ENCODE measurements at regions not wholly inside any gene's neighbourhood (a gene's known extent, or its start where the extent isn't known, plus 50 kb on each side); places are given as distances from the start of the nearest gene placed in this dataset.

- Mint-ChIP-seq H3K27me3 (peaks cover 17% of the 10 kb centered on the region), H3K4me3 (no peak overlapping the region), H3K4me1 (no peaks in the 10 kb centered on the region), H3K27ac (no peak overlapping the region), H3K36me3 (ENCODE audit: low read depth) (no peaks in the 10 kb centered on the region)
- H3K9me3 ChIP-seq (ENCODE audit: control insufficient read depth, low read length, poor library complexity, severe bottlenecking): no peaks in the 10 kb centered on the region
- no peak for ATAC-seq
- DNase-seq: no peak
Measured at GRCh38 chr1:182185842-182186756, 124.6 kb upstream of the ZNF648 start.

GRCh38 chr1:182185136-182185535, 123.6 kb upstream of the ZNF648 start:
- Mint-ChIP-seq H3K4me3 (no peak overlapping the region), H3K27me3 (peaks cover 15% of the 10 kb centered on the region), H3K36me3 (ENCODE audit: low read depth) (no peaks in the 10 kb centered on the region), H3K4me1 (no peaks in the 10 kb centered on the region), H3K27ac (no peak overlapping the region)
- DNase-seq (no peak), ATAC-seq (no peak)
- H3K9me3 ChIP-seq (ENCODE audit: control insufficient read depth, low read length, poor library complexity, severe bottlenecking): no peaks in the 10 kb centered on the region

GRCh38 chr1:182183606-182184005, 122.1 kb upstream of the ZNF648 start:
- Mint-ChIP-seq H3K4me1 (no peaks in the 10 kb centered on the region), H3K36me3 (ENCODE audit: low read depth) (no peaks in the 10 kb centered on the region), H3K4me3 (no peak overlapping the region), H3K27ac (no peak overlapping the region), H3K27me3 (peaks cover 11% of the 10 kb centered on the region)
- DNase-seq: no peak
- ATAC-seq: no peak
- H3K9me3 ChIP-seq (ENCODE audit: control insufficient read depth, low read length, poor library complexity, severe bottlenecking): no peaks in the 10 kb centered on the region

- no peaks in the 10 kb centered on the region for H3K36me3 Mint-ChIP-seq (ENCODE audit: low read depth)
- DNase-seq (no peak), ATAC-seq (no peak)
- H3K4me1 Mint-ChIP-seq: no peaks in the 10 kb centered on the region
- H3K9me3 ChIP-seq (ENCODE audit: control insufficient read depth, low read length, poor library complexity, severe bottlenecking): no peaks in the 10 kb centered on the region
- no peak overlapping the region for H3K27ac Mint-ChIP-seq
- H3K27me3 Mint-ChIP-seq: peaks cover 11% of the 10 kb centered on the region
- H3K4me3 Mint-ChIP-seq: no peak overlapping the region
Measured at GRCh38 chr1:182182311-182182710, 120.8 kb upstream of the ZNF648 start.

- ATAC-seq: no peak
- no peak overlapping the region for H3K27ac Mint-ChIP-seq
- no peaks in the 10 kb centered on the region for H3K4me1 Mint-ChIP-seq
- H3K27me3 Mint-ChIP-seq: peaks cover 15% of the 10 kb centered on the region
- no peaks in the 10 kb centered on the region for H3K9me3 ChIP-seq (ENCODE audit: control insufficient read depth, low read length, poor library complexity, severe bottlenecking)
- no peak for DNase-seq
- H3K4me3 Mint-ChIP-seq: no peak overlapping the region
- H3K36me3 Mint-ChIP-seq (ENCODE audit: low read depth): no peaks in the 10 kb centered on the region
Measured at GRCh38 chr1:182181167-182181572, 119.7 kb upstream of the ZNF648 start.

- ATAC-seq (no peak), DNase-seq (no peak)
- no peaks in the 10 kb centered on the region for H3K9me3 ChIP-seq (ENCODE audit: control insufficient read depth, low read length, poor library complexity, severe bottlenecking)
- no peaks in the 10 kb centered on the region for H3K36me3 Mint-ChIP-seq (ENCODE audit: low read depth)
- peaks cover 5% of the 10 kb centered on the region for H3K27me3 Mint-ChIP-seq
- H3K4me3 Mint-ChIP-seq: no peak overlapping the region
- H3K4me1 Mint-ChIP-seq: peaks cover 2% of the 10 kb centered on the region
- H3K27ac Mint-ChIP-seq: no peak overlapping the region
Measured at GRCh38 chr1:182175361-182175931, 113.9 kb upstream of the ZNF648 start.

- H3K27ac Mint-ChIP-seq: no peak overlapping the region
- no peaks in the 10 kb centered on the region for H3K9me3 ChIP-seq (ENCODE audit: control insufficient read depth, low read length, poor library complexity, severe bottlenecking)
- peaks cover 5% of the 10 kb centered on the region for H3K27me3 Mint-ChIP-seq
- no peak for ATAC-seq
- peaks cover 2% of the 10 kb centered on the region for H3K4me1 Mint-ChIP-seq
- H3K36me3 Mint-ChIP-seq (ENCODE audit: low read depth): no peaks in the 10 kb centered on the region
- H3K4me3 Mint-ChIP-seq: no peak overlapping the region
- DNase-seq: no peak
Measured at GRCh38 chr1:182174513-182174855, 113.0 kb upstream of the ZNF648 start.

GRCh38 chr1:182173808-182174512, 112.4 kb upstream of the ZNF648 start:
- peaks cover 5% of the 10 kb centered on the region for H3K27me3 Mint-ChIP-seq
- no peak overlapping the region for H3K4me3 Mint-ChIP-seq
- H3K9me3 ChIP-seq (ENCODE audit: control insufficient read depth, low read length, poor library complexity, severe bottlenecking): no peaks in the 10 kb centered on the region
- H3K36me3 Mint-ChIP-seq (ENCODE audit: low read depth): no peaks in the 10 kb centered on the region
- H3K27ac Mint-ChIP-seq: no peak overlapping the region
- ATAC-seq (no peak), DNase-seq (no peak)
- peaks cover 2% of the 10 kb centered on the region for H3K4me1 Mint-ChIP-seq

- H3K27ac Mint-ChIP-seq: no peak overlapping the region
Measured at GRCh38 chr1:182172699-182173098, 111.2 kb upstream of the ZNF648 start.

GRCh38 chr1:182170891-182171461, 109.5 kb upstream of the ZNF648 start:
- no peaks in the 10 kb centered on the region for H3K27me3 Mint-ChIP-seq
- H3K9me3 ChIP-seq (ENCODE audit: control insufficient read depth, low read length, poor library complexity, severe bottlenecking): no peaks in the 10 kb centered on the region
- DNase-seq (no peak), ATAC-seq (no peak)
- no peaks in the 10 kb centered on the region for H3K36me3 Mint-ChIP-seq (ENCODE audit: low read depth)
- H3K4me3 Mint-ChIP-seq: no peak overlapping the region
- H3K4me1 Mint-ChIP-seq: peaks cover 2% of the 10 kb centered on the region
- no peak overlapping the region for H3K27ac Mint-ChIP-seq

More at GRCh38 chr1:182172699-182173098, 111.2 kb upstream of the ZNF648 start:
- no peak overlapping the region for H3K4me3 Mint-ChIP-seq
- ATAC-seq (no peak), DNase-seq (no peak)
- no peaks in the 10 kb centered on the region for H3K36me3 Mint-ChIP-seq (ENCODE audit: low read depth)
- H3K9me3 ChIP-seq (ENCODE audit: control insufficient read depth, low read length, poor library complexity, severe bottlenecking): no peaks in the 10 kb centered on the region
- peaks cover 5% of the 10 kb centered on the region for H3K27me3 Mint-ChIP-seq
- H3K4me1 Mint-ChIP-seq: peaks cover 2% of the 10 kb centered on the region

GRCh38 chr1:182169203-182169602, 107.7 kb upstream of the ZNF648 start:
- Mint-ChIP-seq H3K27ac (peak overlapping the region; percentile 21), H3K4me1 (peaks cover 1% of the 10 kb centered on the region), H3K4me3 (no peak overlapping the region), H3K36me3 (ENCODE audit: low read depth) (no peaks in the 10 kb centered on the region), H3K27me3 (peaks cover 10% of the 10 kb centered on the region)
- no peaks in the 10 kb centered on the region for H3K9me3 ChIP-seq (ENCODE audit: control insufficient read depth, low read length, poor library complexity, severe bottlenecking)
- ATAC-seq (no peak), DNase-seq (no peak)

GRCh38 chr1:182166750-182167149, 105.2 kb upstream of the ZNF648 start:
- H3K27ac Mint-ChIP-seq: no peak overlapping the region
- ATAC-seq (no peak), DNase-seq (no peak)
- no peaks in the 10 kb centered on the region for H3K4me1 Mint-ChIP-seq
- no peaks in the 10 kb centered on the region for H3K9me3 ChIP-seq (ENCODE audit: control insufficient read depth, low read length, poor library complexity, severe bottlenecking)
- H3K36me3 Mint-ChIP-seq (ENCODE audit: low read depth): peaks cover 2% of the 10 kb centered on the region
- peaks cover 15% of the 10 kb centered on the region for H3K27me3 Mint-ChIP-seq
- H3K4me3 Mint-ChIP-seq: no peak overlapping the region

- H3K9me3 ChIP-seq (ENCODE audit: control insufficient read depth, low read length, poor library complexity, severe bottlenecking): no peaks in the 10 kb centered on the region
- Mint-ChIP-seq H3K4me3 (no peak overlapping the region), H3K27me3 (peaks cover 15% of the 10 kb centered on the region), H3K4me1 (no peaks in the 10 kb centered on the region), H3K27ac (no peak overlapping the region), H3K36me3 (ENCODE audit: low read depth) (peaks cover 2% of the 10 kb centered on the region)
- ATAC-seq (no peak), DNase-seq (no peak)
Measured at GRCh38 chr1:182166321-182166720, 104.8 kb upstream of the ZNF648 start.

Measured in T-helper 17 cell (primary cell).